ENCODE measurements at regions not wholly inside any gene's neighbourhood (a gene's known extent, or its start where the extent isn't known, plus 50 kb on each side); places are given as distances from the start of the nearest gene placed in this dataset.
"Not testable (repeated sequence)": the region's sequence is repeated elsewhere in the genome, so short reads cannot be mapped to it uniquely, and the experiment has no call there.

DNA sequence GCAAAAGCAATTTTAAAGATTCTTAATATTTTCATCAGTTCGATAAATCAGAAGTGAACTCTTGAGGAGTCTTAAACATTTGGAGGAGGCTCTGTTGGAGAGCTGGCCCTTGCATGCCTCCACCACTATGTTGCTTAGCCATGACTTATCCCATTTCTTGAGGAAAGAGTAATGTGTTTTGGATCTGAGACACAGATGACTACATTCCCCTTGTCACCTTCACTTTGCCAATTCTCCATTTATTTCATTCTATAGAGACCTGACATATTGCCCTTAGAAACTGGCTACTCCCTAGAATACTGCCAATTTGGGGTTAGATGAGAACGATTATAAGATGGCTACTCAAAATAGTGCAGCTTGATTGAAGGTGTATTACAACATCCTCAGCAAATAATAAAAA is 157.4 kb upstream of the TMEM260 start:
- no peak for DNase-seq (ENCODE audit: low spot score)

DNA sequence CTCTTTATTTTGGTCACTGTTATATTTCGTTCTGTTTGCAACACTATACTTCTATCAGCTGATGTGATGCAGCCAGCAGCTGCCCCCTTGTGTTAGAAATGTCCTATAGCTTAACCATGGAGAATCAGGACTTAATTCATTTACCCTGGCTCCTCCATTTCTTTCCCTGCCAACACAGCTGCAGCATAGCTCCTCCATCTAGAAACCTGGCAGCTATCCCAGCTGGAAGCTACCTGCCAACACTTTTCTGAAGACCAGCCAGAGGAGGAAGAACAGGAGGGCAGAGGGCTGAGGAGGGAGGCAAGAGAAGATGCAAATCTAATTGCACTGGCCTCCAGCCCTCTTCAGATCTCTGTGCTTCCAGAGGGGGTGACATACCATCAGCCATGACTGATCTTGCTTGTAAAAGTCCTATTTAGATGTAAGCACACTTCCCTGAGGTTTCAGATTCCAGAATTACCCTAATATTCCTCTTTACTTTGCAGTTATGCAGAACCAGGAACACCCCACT is 156.8 kb upstream of the TMEM260 start:
- peak; percentile 51 for DNase-seq (ENCODE audit: low spot score)

DNA sequence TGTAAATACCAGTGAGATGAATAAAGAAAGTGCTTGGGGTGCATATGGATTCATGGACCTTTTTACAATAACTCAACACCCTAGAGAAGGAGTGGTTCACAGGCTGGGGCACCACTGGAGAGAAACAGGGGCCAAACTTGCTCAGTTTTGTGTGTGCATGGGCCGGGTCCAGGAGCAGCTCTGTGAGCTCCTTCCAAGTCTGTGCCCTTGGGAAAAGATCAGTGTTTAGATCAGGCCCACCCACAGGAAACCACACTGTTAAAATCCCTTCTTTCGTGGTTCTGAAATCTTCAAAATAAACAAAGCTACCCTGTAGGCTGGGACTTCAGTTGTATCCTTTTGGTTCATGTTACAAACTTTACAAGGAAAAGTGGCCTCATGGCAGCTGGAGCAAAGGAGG is 156.1 kb upstream of the TMEM260 start:
- DNase-seq (ENCODE audit: low spot score): no peak

DNA sequence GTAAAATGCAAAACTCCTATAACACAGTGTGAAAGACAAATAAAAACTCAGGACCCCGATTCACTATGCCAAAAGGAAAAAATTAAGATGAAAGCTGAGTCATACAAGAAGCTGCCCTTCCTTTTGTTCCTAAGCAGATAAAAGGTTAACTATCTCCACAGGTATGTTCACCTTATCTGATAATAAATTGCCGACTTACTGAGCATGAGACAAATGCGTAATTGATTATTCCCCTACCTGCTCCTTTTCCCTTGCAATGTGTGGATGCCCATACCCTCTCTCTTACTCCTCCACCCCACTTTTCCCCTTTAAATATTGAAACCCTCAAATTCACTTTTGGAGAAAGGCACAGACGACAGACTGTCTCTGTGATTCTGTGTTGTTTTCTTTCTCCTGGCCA is 148.6 kb upstream of the TMEM260 start:
- no peak for DNase-seq (ENCODE audit: low spot score)

DNA sequence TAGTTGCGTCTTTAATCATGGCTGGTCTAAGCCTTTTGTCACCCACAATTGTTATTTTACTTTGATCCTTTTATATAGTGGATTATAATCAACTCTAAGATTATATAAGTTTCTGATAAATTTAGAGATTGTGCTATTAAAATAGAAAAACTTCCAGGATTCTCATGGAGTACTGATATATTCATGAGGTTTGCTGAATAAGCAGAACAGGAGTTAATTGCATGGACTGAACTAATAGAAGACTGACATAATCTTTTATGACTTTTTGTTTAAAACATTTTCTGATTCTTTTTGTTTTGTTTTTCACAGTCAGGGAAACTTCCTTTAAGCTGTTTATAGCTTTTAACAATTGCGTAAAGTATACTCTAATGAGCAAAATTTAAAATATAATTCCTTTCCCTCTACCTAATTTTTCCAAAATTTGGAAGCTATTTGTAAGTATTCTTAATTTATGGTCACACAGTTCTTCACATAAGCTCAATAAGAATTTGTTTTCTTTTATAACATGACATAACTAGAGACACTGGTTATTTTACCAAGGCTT is 129.9 kb upstream of the TMEM260 start:
- no peak for DNase-seq (ENCODE audit: low spot score)

DNA sequence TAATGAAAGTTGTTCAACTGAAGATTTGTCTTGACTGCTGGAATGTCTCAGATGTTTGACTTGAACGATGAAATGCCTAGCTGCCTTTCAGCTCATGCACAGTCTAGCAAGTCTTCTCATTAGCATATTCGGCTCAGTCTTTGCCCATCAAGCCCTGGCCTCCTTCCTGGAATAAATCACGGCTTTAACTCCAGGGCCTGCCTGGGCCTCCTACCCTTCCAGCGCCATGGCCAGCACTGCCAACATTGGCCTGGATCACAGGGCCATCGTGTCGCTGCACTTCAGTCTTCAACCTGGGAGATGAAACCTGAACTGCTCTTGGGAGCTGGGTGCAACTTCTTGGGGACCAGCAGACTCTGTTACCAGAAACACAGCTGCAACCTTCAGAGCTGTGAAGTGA is 126.7 kb upstream of the TMEM260 start:
- no peak for DNase-seq (ENCODE audit: low spot score)

DNA sequence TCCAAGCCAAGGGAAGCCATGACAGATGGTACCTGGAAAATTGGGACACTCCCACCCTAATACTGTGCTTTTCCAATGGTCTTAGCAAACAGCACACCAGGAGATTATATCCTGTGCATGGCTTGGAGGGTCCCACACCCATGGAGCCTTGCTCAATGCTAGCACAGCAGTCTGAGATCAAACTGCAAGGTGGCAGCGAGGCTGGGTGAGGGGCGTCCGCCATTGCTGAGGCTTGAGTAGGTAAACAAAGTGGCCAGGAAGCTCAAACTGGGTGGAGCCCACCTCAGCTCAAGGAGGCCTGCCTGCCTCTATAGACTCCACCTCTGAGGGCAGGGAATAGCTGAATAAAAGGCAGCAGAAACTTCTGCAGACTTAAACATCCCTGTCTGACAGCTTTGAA is 124.9 kb upstream of the TMEM260 start:
- not testable (repeated sequence) for DNase-seq (ENCODE audit: low spot score)

DNA sequence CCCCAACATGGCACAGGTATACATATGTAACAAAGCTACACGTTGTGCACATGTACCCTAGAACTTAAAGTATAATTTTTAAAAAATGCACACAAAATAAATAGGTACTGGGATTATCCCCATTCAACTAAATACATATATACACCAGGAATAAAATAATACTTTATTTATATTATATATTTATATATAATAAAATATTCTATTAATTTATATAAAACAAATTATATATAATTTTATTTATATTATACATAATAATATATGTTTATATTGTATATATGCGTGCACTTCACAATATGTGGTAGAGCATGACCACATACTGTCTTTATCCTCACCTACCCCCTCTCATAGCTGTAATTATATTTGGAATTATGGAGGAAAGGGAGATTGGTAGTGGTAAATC is 119.1 kb upstream of the TMEM260 start:
- no peak for DNase-seq (ENCODE audit: low spot score)

DNA sequence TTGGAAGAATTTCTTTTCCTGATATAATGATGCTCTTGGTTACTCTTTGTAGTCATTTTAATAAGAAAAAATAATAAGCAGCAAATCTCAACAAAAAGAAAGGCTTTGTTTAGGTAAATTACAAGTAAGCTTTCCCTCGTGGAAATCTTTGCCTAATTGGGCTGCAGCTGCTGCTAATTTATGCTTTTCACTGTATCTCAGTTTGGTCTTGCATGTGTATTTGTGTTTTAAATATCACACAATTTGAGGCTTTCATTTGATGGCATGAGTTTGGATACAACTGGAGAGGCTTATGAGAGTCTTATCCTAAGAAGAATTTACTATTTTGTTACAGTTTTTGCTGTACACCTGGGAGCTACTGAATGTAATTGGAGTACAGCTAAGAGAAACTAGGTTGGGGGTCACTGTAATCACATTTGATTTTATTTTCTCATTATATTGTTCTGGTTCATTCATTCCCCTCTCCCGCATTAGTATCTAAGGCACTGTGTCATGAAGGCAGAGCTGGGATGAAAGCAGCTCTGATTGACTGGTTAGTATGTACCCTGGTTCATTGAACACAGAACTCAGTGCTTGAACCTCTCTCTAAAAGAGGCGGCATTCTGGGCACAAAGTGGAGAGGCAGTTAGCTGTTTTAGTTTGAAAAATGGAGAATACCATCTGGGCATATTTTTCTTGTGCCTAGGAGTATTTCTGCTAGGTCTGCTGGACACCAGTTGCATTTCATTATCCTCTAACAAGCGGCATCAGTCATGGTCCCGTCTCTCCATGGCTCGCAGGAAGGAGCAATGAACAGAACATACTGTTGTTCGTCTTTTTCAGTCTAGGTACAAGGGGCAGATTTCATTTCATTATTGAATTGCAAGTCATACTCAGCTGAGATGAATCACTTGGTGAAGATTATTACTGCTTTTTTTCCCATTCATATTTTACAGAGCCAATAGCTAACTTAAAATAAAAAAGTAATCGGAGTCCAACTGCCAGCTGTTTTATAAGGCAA is 118.0 kb upstream of the TMEM260 start:
- no peak for DNase-seq (ENCODE audit: low spot score)

DNA sequence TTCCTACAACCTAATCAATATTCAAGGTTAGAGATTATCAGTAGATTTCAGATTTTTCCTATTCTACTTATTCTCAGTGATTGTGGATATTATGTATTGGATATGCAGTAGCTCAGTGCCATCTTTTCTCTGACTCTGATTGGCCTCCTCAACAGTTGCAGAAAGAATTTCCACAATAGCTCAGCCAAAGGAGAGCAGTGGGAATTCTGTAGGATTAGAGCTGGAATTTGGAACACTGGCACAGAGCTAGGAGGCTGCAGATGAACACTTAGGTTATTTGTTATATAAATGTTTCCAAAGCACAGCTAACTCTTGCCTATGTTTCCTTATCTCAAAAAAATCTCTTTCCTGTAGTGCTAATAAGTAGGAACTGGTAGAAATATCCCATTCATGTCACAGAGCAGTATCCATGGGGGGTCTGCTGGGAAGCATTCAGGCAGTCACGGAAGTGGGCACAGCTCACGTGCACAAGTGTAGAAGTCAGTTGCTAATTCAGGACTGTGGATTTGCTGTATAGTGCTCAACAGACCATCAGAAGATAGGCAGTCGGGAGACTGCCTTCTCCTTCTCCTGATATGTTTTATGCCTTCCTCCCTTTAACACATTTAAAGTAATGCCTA is 116.2 kb upstream of the TMEM260 start:
- DNase-seq (ENCODE audit: low spot score): no peak

DNA sequence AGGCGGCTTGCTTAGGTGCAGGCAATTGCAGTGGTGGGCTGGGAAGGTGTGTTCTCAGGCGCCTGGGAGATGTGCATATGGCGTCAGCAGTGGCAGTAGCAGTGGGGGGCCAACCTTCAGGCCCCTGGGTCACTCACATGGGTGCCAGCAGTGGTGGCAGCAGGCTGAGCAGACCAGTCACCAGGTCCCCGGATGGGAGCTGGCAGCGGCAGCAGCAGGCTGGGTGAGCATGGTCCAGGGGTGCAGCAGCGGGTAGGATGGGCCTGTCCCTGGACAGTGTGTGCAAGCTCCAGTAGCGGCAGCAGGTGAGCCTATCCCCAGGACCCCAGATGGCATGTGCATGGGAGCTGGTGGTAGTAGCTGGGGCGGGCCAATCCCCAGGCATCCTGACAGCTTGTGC is 108.5 kb upstream of the TMEM260 start:
- no peak for DNase-seq (ENCODE audit: low spot score)

DNA sequence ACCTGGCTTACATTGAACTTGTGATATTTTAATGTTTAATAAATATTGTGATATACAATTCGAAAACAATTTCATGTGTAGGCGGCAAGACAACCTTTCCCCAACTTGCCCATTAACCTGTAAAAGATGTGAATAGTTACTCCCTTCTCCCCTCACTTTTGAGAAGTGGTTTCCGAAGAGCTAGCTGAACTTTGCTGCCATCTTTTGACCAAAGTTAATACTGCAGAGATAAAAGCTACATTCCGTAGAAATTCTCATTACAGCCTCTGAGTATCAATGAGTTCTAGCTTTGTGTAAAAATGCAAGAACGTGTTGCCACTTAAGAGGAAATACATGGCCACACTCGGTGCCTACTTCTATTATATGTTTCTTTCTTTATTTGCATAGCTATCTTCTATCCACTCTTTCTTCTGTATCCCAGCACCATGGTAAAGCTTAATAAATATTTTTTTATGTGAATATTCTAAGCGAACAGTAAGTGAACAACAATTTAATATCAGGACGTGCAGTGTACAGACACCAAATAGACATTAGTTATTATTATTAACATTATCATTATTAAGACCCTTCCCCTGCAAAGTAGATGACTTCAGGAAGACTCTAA is 105.1 kb upstream of the TMEM260 start:
- DNase-seq (ENCODE audit: low spot score): peak; percentile 43

DNA sequence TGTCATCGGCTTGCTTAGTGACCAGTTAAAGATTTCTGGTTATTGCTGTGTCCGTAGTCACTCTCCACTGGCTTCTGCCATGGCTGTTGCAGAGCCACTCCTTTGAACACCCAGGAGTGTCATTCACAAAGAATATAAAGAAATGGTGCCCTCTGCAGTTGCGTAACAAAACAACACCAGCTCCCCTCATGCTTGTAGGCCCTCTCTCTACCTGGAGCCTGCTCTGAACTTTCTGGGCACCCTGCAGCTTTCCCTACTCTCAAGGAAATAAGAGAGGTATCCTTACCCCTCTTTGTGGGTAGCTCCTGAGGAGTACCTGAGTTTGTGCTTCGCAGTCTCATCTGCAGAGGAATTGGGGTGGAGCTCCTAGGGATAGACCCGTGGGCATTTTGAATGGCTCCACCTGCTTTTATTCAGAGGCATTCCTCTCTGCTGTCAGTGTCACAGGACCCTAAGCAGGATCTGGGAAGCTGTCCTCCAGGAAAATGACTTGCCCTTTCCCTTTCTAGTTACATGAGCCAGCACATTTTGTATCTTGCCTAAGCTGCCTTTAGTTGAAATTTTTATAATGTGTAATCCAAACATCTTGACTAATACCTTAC is 97.2 kb upstream of the TMEM260 start:
- DNase-seq (ENCODE audit: low spot score): no peak

DNA sequence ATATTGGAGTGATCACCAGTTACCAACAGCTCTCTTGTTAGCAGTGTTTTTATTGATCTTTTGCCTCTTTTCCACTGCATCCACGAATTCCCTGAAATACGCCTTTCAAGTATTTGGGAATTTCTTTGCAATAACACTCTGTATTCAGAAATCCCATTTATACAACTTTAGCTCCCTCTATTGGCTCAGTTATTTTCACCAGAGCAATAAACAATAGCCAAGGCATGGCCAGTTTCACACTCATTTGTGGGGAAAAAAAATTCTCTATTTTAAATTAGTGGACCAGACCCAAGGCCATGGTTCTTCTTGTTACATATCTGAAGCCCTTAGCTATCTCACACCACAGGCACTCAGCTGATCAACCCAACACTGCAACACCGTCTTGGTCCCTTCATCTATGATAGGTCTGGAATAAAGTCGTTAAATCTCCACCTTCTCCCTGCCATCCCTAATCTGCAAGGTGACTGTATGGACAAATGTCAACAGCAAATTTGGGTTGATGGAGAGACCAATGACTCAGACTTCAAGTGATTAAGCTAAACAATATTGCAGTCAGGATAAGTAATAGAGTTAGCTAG is 92.4 kb upstream of the TMEM260 start:
- DNase-seq (ENCODE audit: low spot score): peak; percentile 5

DNA sequence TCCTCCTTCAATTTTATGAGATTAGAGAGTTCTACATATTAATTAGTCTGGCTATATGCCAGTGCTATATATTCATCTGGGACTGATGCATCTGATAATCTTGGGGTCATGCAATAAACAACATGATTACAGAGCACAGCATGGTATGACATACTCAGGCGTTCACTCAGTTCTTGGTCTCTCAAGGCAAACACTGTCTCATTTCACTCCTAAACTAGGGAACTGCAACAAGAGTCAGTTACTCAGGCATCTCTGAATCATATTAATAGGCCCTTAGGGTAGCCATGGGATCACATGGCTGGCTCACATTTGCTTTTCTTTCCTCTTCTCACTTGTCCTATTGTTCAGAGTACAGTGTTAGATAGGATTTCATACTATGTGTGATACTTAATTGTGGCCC is 91.8 kb upstream of the TMEM260 start:
- DNase-seq (ENCODE audit: low spot score): no peak

DNA sequence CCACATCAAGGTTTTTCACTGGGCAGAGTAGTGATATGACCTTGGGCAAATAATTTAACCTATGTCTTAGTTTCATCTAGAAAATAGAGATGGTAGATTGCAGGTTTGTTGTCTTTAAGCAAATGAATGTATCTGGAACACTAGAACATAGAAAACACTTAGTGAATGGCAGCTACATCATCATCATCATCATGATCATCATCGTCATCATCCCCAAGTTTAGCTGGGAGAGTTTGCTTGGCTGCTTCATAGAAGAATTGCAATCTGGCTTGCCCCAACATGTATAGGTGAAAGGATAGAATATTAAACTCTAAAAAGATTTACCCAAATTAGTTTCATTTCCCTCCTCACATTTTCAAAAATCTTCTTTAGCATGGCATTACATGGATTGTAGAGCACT is 91.3 kb upstream of the TMEM260 start:
- no peak for DNase-seq (ENCODE audit: low spot score)

DNA sequence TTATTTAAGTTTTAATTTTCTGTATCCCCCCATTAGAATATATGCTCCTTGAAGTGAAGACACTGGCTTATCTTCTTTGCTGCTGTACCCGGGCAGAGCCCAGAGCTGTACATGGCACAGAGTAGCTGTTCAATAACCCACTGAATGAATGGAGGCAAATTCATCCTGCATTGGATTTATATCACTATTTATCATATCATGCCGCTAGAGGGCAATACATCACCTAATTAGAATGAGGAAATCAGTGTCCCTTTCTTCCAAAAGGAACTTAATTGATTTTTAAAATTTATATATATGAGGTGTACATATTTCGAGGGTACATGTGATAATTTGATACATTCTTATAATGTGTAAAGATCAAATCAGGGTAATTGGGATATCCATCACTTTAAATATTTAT is 89.2 kb upstream of the TMEM260 start:
- DNase-seq (ENCODE audit: low spot score): peak; percentile 45

DNA sequence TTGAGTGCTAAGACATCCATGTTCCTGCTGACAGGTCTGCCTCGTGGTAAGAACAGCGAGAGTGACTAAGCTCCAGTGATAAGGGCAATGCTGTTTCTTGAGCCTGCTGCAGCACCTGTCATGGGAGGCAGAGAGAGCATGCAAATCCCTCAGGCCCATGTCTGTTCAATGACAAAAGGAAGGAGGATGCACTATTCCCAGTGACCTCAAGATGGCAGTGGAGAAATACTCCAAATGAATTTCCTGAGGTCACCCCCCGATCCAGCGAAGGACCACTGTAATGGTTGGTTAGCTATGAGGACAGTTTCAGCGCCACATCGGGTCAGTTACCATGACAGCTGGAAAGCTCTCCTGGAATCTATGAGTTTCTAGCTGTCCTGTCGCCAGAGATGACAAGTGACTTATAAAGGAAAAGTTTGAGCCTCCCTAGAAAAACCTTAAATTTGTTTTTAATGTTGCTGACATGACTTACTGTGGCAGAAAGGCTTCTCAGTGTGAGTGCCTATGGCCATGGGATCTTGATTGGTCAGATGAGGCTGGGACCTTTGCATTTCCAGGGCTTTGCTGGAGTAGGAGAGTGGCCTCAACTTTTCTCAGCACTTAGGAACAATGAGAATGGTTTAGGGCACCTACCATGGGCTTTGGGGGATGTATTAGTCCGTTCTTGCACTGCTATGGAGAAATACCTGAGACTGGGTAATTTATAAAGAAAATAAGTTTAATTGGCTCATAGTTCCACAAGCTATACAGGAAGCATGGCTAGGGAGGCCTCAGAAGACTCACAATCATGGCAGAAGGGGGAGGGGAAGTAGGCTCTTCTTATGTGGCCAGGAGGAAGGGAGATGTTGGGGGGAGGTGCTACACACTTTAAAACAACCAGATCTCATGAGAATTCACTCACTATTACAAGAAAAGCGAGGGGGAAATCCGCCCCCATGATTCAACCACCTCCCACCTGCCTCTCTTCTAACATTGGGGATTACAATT is 88.0 kb upstream of the TMEM260 start:
- peak; percentile 70 for DNase-seq (ENCODE audit: low spot score)

DNA sequence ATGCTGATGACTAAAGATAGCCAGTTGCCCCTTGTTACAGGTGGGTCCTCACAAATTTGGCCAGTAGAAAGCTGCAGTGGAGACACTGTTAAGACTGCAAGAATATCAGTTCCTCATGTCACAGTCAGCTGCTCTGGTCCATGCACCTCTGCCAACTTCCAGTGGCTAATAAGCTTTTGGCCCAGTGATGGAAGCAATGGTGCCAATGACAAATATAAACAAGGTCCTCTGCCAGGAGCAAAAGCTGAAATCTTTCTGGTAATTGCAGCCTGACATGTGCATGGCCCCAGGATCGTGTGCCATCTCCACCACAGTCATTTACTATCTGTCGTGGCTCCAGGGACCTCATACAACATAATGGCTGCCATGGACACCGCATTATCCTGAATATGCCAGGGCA is 85.4 kb upstream of the TMEM260 start:
- DNase-seq (ENCODE audit: low spot score): no peak

DNA sequence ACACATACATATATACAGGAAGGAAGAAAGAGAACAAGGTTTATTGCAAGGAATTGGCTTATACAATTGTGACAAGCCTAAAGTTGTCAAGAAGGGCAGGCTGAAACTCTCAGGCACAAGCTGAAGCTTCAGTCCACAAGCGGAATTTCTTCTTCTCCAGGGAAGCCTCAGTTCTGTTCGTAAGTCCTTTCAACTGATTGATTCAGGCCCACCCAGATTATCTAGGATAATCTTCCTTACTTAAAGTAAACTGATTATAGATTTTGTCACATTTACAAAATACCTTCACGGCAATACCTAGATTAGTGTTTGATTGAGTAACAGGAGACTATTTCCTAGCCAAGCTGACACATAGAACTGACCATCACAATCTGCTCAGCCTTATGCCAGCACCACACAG is 81.5 kb upstream of the TMEM260 start:
- DNase-seq (ENCODE audit: low spot score): no peak

Measured in SW480 (cell line).